Loucy (cell line): ENCODE measurements at regions not wholly inside any gene's neighbourhood (a gene's known extent, or its start where the extent isn't known, plus 50 kb on each side); places are given as distances from the start of the nearest gene placed in this dataset.
"Not testable (repeated sequence)": the region's sequence is repeated elsewhere in the genome, so short reads cannot be mapped to it uniquely, and the experiment has no call there.

ENCODE experiments used
- CTCF ChIP-seq: fragments of 200-600 bp; sonication (generic); conservative IDR thresholded peaks from 2 replicates; pipeline ENCODE4 v1.5.1; 2014; ENCODE audit warnings: mild to moderate bottlenecking, antibody characterized with exemption, low read length
- EZH2phosphoT487 ChIP-seq: fragments of 200-600 bp; IDR thresholded peaks from 2 replicates; pipeline ENCODE4 v1.6.1; 2018; ENCODE audit warnings: antibody characterized with exemption, mild to moderate bottlenecking, moderate library complexity, borderline replicate concordance

GRCh38 chr1:214144521-214144920 is 136.4 kb upstream of the SMYD2 start:
- TF ChIP-seq CTCF, EZH2phosphoT487: not testable (repeated sequence)
